GM18498 (cell line): ENCODE measurements at regions not wholly inside any gene's neighbourhood (a gene's known extent, or its start where the extent isn't known, plus 50 kb on each side); places are given as distances from the start of the nearest gene placed in this dataset.
"Not testable (repeated sequence)": the region's sequence is repeated elsewhere in the genome, so short reads cannot be mapped to it uniquely, and the experiment has no call there.

Experiments
- ATAC-seq: cut with Tn5 transposase; IDR thresholded peaks from one replicate; pipeline ENCODE4 v1.9.1; 2021; ENCODE audit warnings: mild to moderate bottlenecking, moderate library complexity; ENCODE audit not compliant: unreplicated experiment

DNA sequence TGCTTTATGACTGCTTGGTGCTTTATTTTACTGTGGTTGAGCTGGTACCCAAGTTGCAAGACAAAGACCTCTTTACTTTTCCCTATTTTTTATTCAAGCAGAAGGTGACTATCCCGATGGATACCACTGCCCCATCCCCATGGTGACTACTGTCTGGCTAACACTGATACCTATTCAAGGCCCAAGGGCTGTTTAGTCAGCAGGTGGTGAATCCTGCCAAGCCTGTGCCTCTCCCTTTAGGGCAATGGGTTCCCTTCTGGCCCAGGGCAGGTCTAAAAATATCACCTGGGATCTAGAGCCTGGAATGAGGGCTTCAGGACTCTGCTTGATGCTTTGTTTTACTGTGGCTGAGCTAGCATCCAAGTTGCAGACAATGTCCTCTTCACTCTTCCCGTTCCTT lies 510.0 kb upstream of the GRAMD2B start:
- ATAC-seq: no peak

DNA sequence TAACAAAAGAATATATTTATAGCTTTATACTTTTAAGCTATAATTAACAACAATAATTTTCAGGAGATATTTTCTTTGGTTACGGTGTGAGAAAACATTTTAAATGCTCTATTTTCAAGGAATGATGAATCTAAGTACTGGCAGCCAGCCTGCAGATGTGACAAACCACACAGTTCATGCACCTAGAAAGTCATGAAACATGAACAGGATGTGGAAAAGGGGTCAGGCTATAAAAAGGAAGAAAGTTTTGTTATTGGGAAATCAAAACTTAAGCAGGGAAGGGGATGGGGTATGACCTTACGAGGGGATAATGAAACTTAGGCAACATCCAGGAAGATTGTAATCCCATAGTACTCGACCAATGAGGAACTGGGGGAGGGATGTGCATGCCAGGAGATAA lies 508.7 kb upstream of the GRAMD2B start:
- ATAC-seq: no peak

DNA sequence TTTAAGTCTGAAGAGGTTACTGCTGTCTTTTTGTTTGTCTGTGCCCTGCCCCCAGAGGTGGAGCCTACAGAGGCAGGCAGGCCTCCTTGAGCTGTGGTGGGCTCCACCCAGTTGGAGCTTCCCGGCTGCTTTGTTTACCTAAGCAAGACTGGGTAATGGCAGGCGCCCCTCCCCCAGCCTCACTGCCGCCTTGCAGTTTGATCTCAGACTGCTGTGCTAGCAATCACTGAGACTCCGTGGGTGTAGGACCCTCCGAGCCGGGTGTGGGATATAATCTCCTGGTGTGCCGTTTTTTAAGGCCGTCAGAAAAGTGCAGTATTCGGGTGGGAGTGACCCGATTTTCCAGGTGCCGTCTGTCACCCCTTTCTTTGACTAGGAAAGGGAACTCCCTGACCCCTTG lies 499.3 kb upstream of the GRAMD2B start:
- not testable (repeated sequence) for ATAC-seq

DNA sequence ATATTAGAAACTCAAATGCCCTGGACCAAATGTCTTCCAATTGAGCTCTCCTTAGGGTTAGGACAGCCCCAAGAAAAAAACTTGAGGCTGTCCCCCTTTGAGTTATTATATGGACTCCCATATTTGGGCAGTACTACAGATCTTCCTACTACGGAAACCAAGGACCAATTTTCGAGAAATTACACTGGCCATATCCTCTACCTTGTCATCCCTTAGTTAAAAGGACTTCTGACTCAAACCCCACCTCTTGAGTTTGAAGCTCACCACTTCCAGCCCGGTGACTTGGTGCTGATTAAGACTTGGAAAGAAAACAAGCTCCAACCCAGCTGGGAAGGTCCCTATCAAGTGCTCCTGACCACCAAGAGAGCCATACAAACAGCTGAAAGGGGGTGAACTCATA lies 497.0 kb upstream of the GRAMD2B start:
- no peak for ATAC-seq

DNA sequence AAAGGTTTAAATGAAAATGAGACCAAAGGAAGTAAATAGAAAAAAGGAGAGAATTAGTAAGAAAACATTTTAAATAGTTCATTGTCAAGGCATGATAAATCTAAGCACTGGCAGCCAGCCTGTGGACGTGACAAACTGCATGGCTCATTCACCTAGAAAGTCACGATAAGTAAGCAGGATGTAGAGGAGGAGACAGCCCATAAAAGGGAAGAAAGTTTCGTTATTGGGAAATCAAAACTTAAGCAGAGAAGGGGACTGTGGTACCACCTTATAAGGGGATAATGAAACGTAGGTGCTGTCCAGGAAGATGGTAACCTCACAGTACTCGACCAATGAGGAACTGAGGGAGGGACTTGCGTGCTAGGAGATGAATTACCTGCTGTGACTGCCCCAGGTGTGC lies 494.5 kb upstream of the GRAMD2B start:
- no peak for ATAC-seq

DNA sequence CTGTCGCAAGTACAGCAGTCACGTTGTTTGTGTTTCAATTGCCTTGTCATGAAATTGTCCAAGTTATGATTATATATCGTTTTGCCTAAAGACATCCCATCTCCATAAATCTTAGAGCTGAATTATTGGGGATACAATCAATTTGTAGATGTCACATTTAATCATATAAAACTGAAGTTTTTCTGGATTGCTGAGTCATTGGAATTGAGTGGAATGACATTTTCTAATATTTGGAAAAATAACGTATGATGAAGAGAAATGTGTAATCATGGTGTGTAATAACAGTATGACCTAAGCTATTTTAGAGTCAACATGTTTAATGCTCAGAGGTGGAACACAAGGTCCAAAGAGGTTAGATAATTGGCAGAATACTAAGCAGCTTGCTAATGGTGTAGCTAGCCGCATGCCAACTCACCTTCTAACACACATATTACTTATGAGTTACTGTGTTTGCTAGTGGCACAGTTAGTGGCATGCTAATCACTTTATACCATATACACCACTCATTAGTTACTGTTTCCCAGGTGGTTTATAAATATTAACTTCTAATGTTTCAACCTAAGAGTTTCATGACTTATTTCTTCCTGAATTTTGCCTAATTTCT lies 473.1 kb upstream of the GRAMD2B start:
- ATAC-seq: no peak

DNA sequence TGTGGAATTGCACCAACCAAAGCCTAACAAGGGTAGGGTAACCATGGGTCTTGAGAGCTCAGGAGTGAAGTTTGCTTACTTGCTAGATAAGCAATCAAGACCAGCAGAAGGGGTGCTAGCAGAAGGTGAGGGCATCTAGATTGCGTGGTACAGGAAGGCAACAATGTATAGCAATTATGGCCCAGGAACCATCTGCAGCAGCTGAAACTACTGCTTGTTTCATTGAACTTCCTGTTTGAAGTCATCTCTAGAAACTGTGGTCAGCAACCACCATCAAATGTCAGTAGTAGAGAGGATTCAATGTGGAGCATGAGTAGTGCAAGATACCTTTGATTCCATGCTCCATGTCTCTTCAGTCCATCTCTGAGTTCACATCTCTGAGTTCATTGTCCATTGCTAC lies 462.1 kb upstream of the GRAMD2B start:
- ATAC-seq: peak; percentile 98

DNA sequence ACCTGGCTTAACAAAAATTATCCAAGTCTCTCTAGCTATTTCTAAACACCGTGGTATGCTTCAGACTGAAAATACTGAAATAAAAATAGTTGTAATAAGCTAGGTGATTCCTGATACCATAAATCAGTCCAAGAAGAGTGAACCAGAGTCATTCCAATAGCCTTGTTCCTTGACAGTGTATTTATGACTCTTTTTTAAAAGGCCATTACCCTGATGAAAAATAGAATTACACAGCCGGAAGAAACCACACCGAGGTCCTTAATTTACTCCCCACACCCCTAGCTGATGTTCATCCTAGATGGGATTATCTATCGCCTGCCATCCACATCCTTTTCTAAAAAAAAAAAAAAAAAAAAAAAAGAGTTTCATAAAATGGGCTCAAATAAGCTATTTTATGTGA lies 457.6 kb upstream of the GRAMD2B start:
- no peak for ATAC-seq

DNA sequence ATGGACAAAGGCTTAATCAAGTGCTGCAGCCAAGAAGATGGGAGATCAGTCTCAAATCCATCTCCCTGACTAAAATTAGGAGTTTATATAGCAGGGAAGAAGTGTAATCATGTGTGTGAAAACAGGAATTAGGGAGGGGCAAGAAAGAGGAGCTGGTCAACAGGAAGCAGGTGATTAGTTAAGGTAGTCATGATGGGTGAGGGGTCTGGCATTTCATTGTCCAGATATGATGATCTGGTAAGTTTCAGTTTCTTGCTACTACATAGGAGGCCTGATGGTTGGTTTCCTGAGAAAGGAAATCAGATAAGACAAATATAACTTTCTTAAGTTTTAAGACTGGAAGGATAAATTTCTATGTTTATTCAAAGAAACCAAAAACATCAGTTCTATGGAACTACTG lies 455.6 kb upstream of the GRAMD2B start:
- no peak for ATAC-seq

DNA sequence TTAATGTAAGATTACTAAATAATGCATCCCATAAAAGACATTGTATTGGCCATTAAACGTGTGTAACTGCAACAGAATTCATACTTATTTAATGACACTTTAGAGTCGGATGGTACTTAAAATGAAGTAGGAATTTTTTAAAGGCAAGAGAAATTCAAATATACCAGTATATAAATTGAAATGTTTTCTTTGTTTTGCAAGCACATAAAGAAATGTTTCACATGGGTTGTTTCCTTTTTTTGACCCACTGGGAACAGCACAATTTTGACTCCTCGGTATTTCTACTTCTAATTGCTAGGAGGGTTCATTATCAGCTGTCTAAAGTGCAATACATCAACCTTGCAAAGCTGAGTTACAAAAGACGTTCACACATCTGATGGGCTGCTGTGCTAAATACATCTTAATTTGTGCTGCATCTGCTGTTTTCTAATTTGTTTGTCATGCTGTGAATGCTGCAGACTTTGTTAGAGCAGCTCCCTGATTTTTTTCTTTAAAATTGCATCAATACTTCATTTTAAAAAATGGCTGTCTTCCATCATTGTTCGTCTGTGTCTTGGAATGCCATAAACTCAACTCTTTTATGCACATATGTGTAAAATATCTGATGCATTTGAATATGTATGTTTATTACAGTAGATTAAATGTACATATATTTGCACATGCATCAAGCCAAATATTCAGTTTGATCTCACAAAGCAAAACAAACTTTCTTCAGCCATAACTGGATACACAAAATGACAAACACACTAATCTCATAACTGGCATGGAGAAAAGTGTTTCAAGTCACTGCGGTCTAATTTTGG lies 454.0 kb upstream of the GRAMD2B start:
- ATAC-seq: no peak

DNA sequence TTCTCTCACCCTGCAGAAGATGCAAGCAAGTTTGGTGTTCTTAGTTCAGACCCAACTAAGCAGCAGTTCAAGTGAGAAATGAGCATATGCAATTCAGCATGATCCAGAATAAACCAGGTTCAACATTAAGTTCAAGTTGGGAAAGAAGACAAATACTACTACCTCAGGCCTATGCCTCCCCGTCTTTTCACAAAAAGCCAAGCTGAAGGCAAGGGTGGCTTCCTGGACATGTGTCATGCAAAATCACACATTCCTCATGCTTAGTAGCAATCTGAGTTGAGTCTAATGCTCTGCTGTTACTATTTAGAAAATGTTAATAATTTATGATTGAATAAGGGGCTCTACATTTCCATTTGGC lies 453.4 kb upstream of the GRAMD2B start:
- no peak for ATAC-seq

DNA sequence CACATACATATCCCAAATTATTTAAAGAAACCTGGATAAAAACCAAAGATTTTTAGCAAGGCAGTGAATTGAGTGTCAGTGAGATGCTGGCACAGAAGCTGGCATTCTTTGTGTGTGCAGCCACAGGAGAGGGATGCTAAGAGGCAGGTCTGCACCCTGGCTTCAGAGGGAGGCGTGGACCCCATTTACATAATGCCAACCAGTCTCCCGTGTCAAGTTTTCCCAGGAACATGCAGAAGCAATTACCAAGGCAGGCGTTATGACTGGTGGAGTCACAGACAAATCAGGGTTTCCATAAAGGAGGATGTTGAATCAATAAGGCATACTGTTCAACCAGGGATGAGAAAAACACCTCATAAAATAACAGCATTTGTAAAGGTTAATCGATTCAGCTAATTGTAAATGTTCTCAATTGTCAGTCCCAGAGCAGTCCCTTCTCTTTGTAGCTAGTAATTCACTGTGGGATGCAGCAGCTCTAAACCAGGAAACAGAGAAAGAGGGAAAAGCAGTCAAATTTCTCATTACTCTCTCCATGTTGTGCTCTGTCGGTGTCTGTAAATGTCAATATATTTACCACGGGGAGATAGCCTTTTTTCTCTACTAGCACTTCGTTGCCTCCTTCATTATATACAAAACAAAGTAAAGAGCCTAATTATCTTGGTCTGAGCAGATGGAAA lies 452.4 kb upstream of the GRAMD2B start:
- ATAC-seq: no peak

DNA sequence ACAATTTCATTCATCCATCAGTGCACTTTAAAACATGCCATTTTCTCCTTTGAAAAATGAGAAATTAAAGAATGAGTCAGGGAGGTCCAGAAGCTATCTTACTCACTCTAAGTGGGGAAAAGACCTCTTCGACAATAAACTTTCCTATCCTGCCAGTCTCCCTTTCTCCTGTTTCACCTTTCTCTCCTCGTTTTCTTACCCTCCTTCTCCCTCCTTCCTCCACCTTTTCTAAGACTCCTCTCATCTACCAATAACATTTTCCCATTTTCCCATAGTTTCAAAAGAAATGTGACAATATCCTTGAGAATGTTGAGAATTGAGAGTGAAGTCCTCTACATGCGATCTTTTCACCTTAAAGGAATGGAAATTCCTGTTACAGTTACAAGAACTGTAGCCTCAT lies 450.5 kb upstream of the GRAMD2B start:
- no peak for ATAC-seq

DNA sequence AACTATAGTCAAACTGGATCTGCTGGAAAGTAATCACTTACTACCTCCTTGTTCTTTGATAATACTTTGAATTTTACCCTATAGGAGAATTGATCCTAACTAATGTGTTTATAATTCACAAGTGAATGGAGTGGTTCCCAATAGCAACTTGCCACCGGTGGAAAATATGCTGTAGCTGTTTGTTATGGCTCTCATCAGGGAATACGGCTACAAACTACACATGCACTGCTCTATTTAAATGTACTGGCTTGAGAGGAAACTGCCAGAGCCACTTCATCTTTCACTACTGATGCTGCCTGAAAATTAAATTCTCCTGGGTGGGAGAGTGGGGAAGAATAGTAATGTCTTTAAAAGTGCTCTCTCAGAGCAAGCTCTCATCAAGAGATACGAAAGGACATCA lies 448.5 kb upstream of the GRAMD2B start:
- no peak for ATAC-seq

DNA sequence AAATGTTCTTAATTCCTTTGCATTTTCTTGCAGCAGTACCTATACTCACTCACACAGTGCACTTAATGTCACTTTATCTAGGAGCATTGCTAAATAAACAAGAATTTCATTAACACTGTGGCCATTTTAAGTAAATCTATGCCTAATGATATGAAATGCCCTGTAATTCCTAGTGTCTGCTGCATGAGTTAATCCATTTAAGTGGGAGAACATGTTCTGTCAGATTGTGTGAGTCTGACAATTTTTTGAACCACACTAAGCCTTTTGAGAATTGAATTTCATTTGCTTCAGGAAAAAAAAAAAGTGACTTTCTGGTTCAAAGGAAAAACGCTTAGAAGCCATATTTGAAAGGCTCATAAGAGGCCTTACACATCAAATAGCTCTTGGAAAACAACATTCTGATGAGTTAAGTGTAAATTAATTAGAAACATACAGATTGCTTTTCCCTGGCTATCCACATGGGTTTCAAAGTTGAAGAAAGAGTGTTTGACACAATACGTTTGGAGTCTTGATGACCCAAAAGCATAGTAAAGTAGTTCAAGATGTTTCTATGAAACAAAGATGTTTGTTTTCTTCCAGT lies 446.7 kb upstream of the GRAMD2B start:
- ATAC-seq: no peak

DNA sequence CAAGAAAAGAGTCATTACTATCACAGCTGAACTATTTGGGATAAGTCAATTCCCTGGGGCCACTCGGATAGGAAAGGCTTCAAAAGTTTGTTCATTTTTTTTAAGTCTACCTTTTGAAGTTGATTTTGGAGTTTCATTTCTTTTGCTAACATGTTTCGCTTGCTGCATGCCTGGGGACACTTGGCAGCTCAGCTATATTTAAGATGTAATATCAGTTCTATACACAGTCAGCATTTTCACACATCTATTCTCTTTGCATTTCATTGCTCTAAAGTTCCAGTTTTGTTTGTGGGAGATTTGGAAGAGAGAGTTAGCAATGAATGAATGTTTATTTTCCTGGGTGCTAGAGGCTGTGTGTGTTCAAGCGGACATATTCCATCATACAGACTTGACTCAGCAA lies 445.2 kb upstream of the GRAMD2B start:
- ATAC-seq: no peak

DNA sequence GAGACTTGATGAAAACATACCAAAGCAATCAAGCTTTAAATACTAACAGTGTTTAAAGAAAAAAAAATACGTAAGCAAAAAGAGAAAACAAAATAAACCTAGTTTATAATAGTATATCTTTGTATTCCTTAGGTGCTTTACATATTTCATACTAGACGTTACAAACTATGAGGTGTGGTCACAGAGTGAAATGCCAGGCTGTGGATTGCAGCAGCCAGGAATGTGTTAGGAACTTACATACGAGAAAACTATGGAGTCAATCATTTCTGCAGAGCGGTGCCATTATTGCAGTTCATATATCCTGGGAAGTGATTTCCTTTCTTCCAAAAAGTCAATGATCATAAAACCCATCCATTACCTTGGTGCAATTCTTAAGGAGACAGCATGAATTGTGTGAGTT lies 443.6 kb upstream of the GRAMD2B start:
- ATAC-seq: no peak

DNA sequence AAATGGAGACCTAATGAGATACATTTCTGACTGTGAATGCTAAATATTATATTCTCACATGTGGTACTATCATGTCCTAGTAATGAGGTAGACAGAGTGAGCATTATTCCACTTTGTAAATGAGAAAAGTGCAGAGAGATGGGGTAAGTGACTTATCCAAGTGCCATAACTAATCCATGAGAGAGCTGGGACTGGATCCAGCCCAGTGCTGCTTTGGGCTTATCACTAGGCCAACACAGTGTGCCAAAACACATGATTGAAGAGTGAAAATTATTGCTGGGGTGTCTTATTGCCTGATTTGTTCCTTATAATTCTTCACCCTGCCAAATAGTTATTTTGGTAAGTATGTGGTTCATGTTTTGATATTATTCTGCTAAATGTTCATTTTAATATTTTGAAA lies 442.2 kb upstream of the GRAMD2B start:
- ATAC-seq: no peak

DNA sequence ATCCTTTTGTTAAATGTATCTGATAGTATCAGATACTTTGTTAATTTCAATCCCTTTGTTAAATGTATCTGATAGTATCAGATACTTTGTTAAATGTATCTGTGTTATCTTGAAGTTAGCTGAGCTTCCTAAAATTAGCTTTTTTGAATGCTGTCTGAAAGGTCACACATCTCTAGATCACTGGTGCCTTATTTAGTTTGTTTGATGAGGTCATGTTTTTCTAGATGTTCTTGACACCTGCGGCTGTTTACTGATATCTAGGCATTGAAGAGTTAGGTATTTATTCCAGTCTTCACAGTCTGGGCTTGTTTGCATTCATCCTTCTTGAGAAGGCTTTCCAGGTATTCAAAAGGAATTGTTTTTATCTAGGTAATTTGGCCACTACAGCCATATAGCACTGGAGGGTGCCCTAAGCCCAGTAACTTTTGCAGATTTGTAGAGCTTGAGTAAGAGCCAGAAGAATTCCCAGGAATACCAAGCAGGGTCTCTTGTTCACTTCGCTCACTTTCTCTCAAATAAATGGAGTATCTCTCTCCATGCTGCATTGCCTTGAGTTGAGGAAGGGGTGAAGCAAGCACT lies 435.4 kb upstream of the GRAMD2B start:
- ATAC-seq: no peak

DNA sequence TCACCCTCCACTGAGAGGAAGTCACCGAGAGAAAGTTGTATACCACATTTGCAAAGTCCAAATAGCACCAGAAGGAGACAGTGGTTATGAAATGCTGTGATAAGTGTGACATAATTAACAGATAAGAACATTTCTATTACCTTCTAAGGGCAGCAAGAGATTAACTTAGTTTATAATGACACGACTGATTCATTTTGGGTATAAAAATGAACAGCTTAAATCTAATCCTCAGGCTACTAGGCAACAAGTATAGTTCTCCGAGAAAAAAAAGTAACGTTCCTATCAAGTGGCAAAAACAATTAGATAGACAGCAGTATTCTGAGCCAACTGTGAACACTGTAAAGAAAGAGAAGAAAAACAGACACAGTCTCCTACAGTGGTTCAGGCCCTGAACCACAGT lies 431.2 kb upstream of the GRAMD2B start:
- no peak for ATAC-seq

DNA sequence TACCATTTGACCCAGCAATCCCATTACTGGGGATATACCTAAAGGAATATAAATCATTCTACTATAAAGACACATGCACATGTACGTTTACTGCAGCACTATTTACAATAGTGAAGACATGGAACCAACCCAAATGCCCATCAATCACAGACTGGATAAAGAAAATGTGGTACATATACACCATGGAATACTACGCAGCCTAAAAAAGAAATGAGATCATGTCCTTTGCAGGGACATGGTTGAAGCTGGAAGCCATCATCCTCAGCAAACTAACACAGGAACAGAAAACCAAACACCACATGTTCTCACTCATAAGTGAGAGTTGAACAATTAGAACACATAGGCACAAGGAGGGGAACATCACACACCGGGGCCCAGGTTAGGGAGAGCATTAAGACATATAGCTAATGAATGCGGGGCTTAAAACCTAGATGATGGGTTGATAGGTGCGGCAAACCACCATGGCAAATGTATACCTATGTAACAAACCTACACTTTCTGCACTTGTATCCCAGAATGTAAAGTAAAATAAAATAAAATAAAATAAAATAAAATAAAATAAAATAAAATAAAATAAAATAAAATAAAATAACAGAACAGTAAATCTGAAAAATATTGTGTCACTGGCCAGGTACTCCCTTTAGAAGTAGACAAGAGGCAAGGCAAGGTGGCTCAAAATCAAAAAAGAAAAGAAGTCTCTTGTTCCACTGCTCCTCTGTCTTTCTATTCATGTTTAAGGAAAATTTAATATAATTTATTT lies 423.8 kb upstream of the GRAMD2B start:
- ATAC-seq: not testable (repeated sequence)
